Peyer's patch (tissue), 4 donors: ENCODE measurements at regions not wholly inside any gene's neighbourhood (a gene's known extent, or its start where the extent isn't known, plus 50 kb on each side); places are given as distances from the start of the nearest gene placed in this dataset.

Experiments
- POLR2A ChIP-seq, 2 donors: fragments of 450-650 bp; IDR thresholded peaks; one replicate each; pipeline ENCODE4 v1.5.1; 2017; ENCODE audit warnings: antibody characterized with exemption in 2 of 2, mild to moderate bottlenecking in 2 of 2, moderate library complexity in 2 of 2
- TF ChIP-seq, protein P1 (sequence below), 6 experiments: fragments of 450-650 bp in 4 of 6; fragments of 200-600 bp in 2 of 6; sonication (generic) in 1 of 6; IDR thresholded peaks; one replicate each; pipeline ENCODE4 v1.5.1; 2017 to 2019; ENCODE audit warnings: antibody characterized with exemption in 6 of 6, mild to moderate bottlenecking in 3 of 6, moderate library complexity in 1 of 6

DNA sequence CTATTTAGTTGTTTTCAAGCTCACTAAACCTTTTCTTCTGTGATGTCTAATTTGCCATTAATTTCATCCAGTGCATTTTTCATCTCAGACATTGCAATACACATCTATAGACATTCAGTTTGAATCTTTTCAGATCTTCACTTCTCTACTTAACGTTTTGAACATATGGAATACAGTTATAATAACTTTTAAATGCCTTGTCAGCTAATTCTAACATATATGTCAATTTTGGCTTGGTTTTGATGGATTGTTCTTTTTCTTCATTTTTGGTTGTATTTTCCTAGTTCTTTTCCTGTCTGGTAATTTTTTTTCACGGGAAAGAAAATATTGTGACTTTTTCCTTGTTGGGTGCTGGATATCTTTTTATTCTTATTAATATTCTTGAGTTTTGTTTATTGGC lies 215.3 kb downstream of the ATP23 start:
- TF ChIP-seq, protein P1, sequence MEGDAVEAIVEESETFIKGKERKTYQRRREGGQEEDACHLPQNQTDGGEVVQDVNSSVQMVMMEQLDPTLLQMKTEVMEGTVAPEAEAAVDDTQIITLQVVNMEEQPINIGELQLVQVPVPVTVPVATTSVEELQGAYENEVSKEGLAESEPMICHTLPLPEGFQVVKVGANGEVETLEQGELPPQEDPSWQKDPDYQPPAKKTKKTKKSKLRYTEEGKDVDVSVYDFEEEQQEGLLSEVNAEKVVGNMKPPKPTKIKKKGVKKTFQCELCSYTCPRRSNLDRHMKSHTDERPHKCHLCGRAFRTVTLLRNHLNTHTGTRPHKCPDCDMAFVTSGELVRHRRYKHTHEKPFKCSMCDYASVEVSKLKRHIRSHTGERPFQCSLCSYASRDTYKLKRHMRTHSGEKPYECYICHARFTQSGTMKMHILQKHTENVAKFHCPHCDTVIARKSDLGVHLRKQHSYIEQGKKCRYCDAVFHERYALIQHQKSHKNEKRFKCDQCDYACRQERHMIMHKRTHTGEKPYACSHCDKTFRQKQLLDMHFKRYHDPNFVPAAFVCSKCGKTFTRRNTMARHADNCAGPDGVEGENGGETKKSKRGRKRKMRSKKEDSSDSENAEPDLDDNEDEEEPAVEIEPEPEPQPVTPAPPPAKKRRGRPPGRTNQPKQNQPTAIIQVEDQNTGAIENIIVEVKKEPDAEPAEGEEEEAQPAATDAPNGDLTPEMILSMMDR (IDR thresholded peaks at IDR 0.05): no peak
- TF ChIP-seq POLR2A (IDR thresholded peaks at IDR 0.05): no peak
